Loucy (cell line): ENCODE measurements at regions not wholly inside any gene's neighbourhood (a gene's known extent, or its start where the extent isn't known, plus 50 kb on each side); places are given as distances from the start of the nearest gene placed in this dataset.

Experiments used
- H2AFZ ChIP-seq: fragments of 200-600 bp; sonication (generic); 2 replicates; pipeline ENCODE4 v1.6.0; 2016; ENCODE audit warnings: antibody characterized with exemption, mild to moderate bottlenecking, low read length, moderate library complexity
- H3F3A ChIP-seq: fragments of 200-600 bp; 2 replicates; pipeline ENCODE4 v1.6.0; 2016; ENCODE audit warnings: antibody characterized with exemption, low read depth, mild to moderate bottlenecking
- H3K27me3 ChIP-seq: fragments of 200-600 bp; sonication (generic); 2 replicates; pipeline ENCODE4 v1.6.1; 2014; ENCODE audit warnings: low read length, mild to moderate bottlenecking; ENCODE audit not compliant: insufficient read depth, poor library complexity, severe bottlenecking
- H3K36me3 ChIP-seq: fragments of 200-600 bp; sonication (generic); 2 replicates; pipeline ENCODE4 v1.6.1; 2016; ENCODE audit warnings: low read length; ENCODE audit not compliant: insufficient read depth
- H3K4me1 ChIP-seq: fragments of 200-600 bp; sonication (generic); 2 replicates; pipeline ENCODE4 v1.5.1; 2014; ENCODE audit warnings: low read length, mild to moderate bottlenecking; ENCODE audit not compliant: insufficient read depth, poor library complexity, severe bottlenecking
- H3K4me2 ChIP-seq: fragments of 200-600 bp; sonication (generic); 2 replicates; pipeline ENCODE4 v1.6.0; 2014; ENCODE audit warnings: antibody characterized with exemption, low read length, low read depth, mild to moderate bottlenecking; ENCODE audit not compliant: poor library complexity, severe bottlenecking
- H3K4me3 ChIP-seq: fragments of 200-600 bp; sonication (generic); 2 replicates; pipeline ENCODE4 v1.5.1; 2014; ENCODE audit warnings: low read length, mild to moderate bottlenecking, mixed read lengths; ENCODE audit not compliant: poor library complexity, severe bottlenecking
- H3K79me2 ChIP-seq: fragments of 200-600 bp; sonication (generic); 2 replicates; pipeline ENCODE4 v1.6.1; 2014; ENCODE audit warnings: low read length; ENCODE audit not compliant: insufficient read depth
- H3K9ac ChIP-seq: fragments of 200-600 bp; sonication (generic); 2 replicates; pipeline ENCODE4 v1.6.0; 2014; ENCODE audit warnings: mild to moderate bottlenecking, low read depth, low read length, moderate library complexity; ENCODE audit not compliant: poor library complexity, severe bottlenecking
- H3K9me2 ChIP-seq: fragments of 200-600 bp; sonication (generic); replicated peaks from 2 replicates; pipeline ENCODE4 v1.6.1; 2016; ENCODE audit warnings: low read depth, low read length, mixed read lengths
- H3K9me3 ChIP-seq: fragments of 200-600 bp; sonication (generic); 2 replicates; pipeline ENCODE4 v1.6.1; 2014; ENCODE audit warnings: mild to moderate bottlenecking, antibody characterized with exemption, low read length, low read depth; ENCODE audit not compliant: insufficient read depth
- H4K20me1 ChIP-seq: fragments of 200-600 bp; sonication (generic); 2 replicates; pipeline ENCODE4 v1.6.0; 2014; ENCODE audit warnings: antibody characterized with exemption, low read length, mild to moderate bottlenecking; ENCODE audit not compliant: insufficient read depth, poor library complexity, severe bottlenecking
- EZH2phosphoT487 ChIP-seq: fragments of 200-600 bp; IDR thresholded peaks from 2 replicates; pipeline ENCODE4 v1.6.1; 2018; ENCODE audit warnings: antibody characterized with exemption, mild to moderate bottlenecking, moderate library complexity, borderline replicate concordance
- TF ChIP-seq, protein P1 (sequence below): fragments of 200-600 bp; sonication (generic); conservative IDR thresholded peaks from 2 replicates; pipeline ENCODE4 v1.5.1; 2014; ENCODE audit warnings: mild to moderate bottlenecking, antibody characterized with exemption, low read length

DNA sequence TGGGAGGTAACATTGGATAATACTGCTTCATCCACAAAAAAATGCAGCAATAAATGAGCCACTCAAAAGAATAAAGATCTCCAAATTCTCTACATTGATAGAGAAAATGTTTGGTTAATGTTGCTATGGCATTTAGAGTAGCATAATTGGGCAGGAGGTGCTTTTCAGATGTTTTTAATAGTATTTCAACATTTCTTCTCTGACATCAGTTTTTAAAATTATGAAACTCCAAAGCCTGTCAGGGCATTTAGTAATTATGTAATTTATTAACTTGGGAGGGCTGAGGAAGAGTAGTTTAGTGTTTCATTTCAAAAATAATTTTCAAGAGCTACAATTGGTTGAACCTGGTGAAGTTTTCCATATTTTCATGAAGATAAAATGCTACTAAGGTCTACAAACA, 211.3 kb upstream of the INTU start:
- Histone ChIP-seq H3K9me2 (no peaks in the 10 kb centered on the region), H3K27me3 (no peaks in the 10 kb centered on the region), H3F3A (no peaks in the 10 kb centered on the region), H3K9me3 (no peaks in the 10 kb centered on the region), H4K20me1 (no peaks in the 10 kb centered on the region), H3K4me1 (no peaks in the 10 kb centered on the region), H2AFZ (no peak overlapping the region), H3K36me3 (no peaks in the 10 kb centered on the region), H3K4me3 (no peak overlapping the region), H3K79me2 (no peaks in the 10 kb centered on the region), H3K9ac (no peak overlapping the region), H3K4me2 (no peak overlapping the region)
- TF ChIP-seq, protein P1, sequence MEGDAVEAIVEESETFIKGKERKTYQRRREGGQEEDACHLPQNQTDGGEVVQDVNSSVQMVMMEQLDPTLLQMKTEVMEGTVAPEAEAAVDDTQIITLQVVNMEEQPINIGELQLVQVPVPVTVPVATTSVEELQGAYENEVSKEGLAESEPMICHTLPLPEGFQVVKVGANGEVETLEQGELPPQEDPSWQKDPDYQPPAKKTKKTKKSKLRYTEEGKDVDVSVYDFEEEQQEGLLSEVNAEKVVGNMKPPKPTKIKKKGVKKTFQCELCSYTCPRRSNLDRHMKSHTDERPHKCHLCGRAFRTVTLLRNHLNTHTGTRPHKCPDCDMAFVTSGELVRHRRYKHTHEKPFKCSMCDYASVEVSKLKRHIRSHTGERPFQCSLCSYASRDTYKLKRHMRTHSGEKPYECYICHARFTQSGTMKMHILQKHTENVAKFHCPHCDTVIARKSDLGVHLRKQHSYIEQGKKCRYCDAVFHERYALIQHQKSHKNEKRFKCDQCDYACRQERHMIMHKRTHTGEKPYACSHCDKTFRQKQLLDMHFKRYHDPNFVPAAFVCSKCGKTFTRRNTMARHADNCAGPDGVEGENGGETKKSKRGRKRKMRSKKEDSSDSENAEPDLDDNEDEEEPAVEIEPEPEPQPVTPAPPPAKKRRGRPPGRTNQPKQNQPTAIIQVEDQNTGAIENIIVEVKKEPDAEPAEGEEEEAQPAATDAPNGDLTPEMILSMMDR, result no peak
- no peak for TF ChIP-seq EZH2phosphoT487

DNA sequence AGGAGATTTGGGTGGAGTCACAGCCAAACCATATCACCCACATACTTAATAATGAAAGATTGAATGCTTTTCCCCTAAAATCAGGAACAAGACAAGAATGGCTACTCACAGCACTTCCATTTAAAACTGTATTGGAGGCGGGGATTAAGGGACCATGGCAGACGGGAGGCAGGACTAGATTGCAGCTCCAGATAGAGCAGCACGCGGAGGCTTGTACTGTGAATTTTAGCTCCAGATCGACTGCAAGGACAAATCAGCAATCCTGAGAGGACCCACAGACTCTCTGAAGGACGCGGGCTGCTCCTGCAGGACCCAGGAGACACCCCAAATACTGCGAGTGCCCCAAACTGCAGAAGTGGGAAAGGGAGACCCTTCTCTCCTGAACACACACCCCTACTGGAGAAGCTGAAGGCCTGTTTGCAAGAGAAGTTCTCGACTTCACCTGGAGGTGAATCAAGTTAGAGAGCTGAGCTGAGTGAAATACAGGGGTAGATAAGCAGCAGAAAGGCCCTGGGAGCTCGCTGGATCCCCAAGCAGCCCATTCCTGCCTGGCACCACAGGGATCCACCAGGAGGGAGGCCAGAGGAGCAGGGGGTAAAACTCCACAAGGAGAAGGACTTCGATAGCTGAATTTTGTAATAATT, 207.4 kb upstream of the INTU start:
- no peak overlapping the region for H3K9ac ChIP-seq
- H2AFZ ChIP-seq, result no peak overlapping the region
- no peak overlapping the region for H3K4me2 ChIP-seq
- no peaks in the 10 kb centered on the region for H3K79me2 ChIP-seq
- H3K27me3 ChIP-seq, result no peaks in the 10 kb centered on the region
- H3F3A ChIP-seq, result no peaks in the 10 kb centered on the region
- no peaks in the 10 kb centered on the region for H3K36me3 ChIP-seq
- no peak for TF ChIP-seq EZH2phosphoT487
- TF ChIP-seq, protein P1, result no peak
- H3K9me2 ChIP-seq, result no peaks in the 10 kb centered on the region
- no peaks in the 10 kb centered on the region for H3K4me1 ChIP-seq
- H3K9me3 ChIP-seq, result no peaks in the 10 kb centered on the region
- no peaks in the 10 kb centered on the region for H4K20me1 ChIP-seq
- no peak overlapping the region for H3K4me3 ChIP-seq

DNA sequence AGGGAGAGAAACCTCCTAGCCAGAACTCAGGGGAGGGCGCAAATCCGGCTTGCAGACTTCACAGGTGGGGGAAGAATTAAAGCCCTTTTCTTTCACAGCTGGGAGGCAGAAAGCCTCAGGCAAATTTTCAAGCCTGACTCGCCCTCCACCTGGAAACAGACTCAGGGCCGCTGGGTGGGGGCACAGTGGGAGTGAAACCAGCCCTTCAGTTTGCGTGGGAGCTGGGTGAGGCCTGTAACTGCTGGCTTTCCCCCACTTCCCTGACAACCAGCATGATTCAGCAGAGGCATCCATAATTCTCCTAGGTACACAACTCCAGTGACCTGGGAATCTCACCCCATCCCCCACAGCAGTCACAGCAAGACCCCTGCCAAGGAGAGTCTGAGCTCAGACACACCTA, 206.9 kb upstream of the INTU start:
- Histone ChIP-seq H3K79me2 (no peaks in the 10 kb centered on the region), H2AFZ (no peak overlapping the region), H3K9me2 (no peaks in the 10 kb centered on the region), H3K4me1 (no peaks in the 10 kb centered on the region), H4K20me1 (no peaks in the 10 kb centered on the region), H3K4me2 (no peak overlapping the region), H3K27me3 (no peaks in the 10 kb centered on the region), H3K9ac (no peak overlapping the region), H3K36me3 (no peaks in the 10 kb centered on the region), H3K9me3 (no peaks in the 10 kb centered on the region), H3F3A (no peaks in the 10 kb centered on the region), H3K4me3 (no peak overlapping the region)
- no peak for TF ChIP-seq EZH2phosphoT487
- TF ChIP-seq, protein P1, result no peak
